ENCODE measurements at regions not wholly inside any gene's neighbourhood (a gene's known extent, or its start where the extent isn't known, plus 50 kb on each side); places are given as distances from the start of the nearest gene placed in this dataset.

- H3K4me1 ChIP-seq (ENCODE audit: control insufficient read depth, insufficient read depth, low read length), result no peaks in the 10 kb centered on the region
- ChIA-PET POLR2A (no interaction called here), CTCF (interaction anchor here (0.6 kb wide), 1 partner anchor 351 kb away, joined by 3 read pairs; no protein-coding TSS in a partner anchor)
- no peaks in the 10 kb centered on the region for H3K36me3 ChIP-seq (ENCODE audit: control insufficient read depth in 2 of 2, insufficient read depth in 1 of 2, low read length in 2 of 2)
- no peaks in the 10 kb centered on the region for H3K9me3 ChIP-seq (ENCODE audit: control insufficient read depth, insufficient read depth, low read depth, low read length)
- no peak overlapping the region for H3K4me3 ChIP-seq (ENCODE audit: low read depth, low read length)
- no peak for TF ChIP-seq TRIM28 (IDR thresholded peaks at IDR 0.05; ENCODE audit: borderline replicate concordance, low read length)
- no peak for TF ChIP-seq ZSCAN5A (tag by site-specific recombination; IDR thresholded peaks at IDR 0.05)
- no peak for TF ChIP-seq ZSCAN16 (tag by site-specific recombination; IDR thresholded peaks at IDR 0.05)
- no peak for TF ChIP-seq ZNF214 (tag by site-specific recombination; IDR thresholded peaks at IDR 0.05; ENCODE audit: borderline replicate concordance)
- TF ChIP-seq ZXDB (tag by site-specific recombination; IDR thresholded peaks at IDR 0.05), result no peak
- no peak for TF ChIP-seq ZBTB1 (tag by site-specific recombination; IDR thresholded peaks at IDR 0.05)
- no peak for TF ChIP-seq ZNF76 (tag by site-specific recombination; IDR thresholded peaks at IDR 0.05; ENCODE audit: borderline replicate concordance, low read depth)
- TF ChIP-seq TSHZ1 (tag by site-specific recombination; IDR thresholded peaks at IDR 0.05; ENCODE audit: borderline replicate concordance), result no peak
- TF ChIP-seq ZNF776 (tag by site-specific recombination; IDR thresholded peaks at IDR 0.05; ENCODE audit: borderline replicate concordance), result no peak
- no peak for TF ChIP-seq ZNF449 (tag by site-specific recombination; IDR thresholded peaks at IDR 0.05)
- TF ChIP-seq ZNF26 (tag by site-specific recombination; IDR thresholded peaks at IDR 0.05), result no peak
- no peak overlapping the region for H3K27ac ChIP-seq (ENCODE audit: extremely low read depth, low read depth, low read length)
Observed at GRCh38 chr10:107434854-107435253, 270.3 kb upstream of the SORCS1 start.

- Histone ChIP-seq H3K27ac (ENCODE audit: extremely low read depth, low read depth, low read length) (no peak overlapping the region), H3K9me3 (ENCODE audit: control insufficient read depth, insufficient read depth, low read depth, low read length) (no peaks in the 10 kb centered on the region), H3K4me1 (ENCODE audit: control insufficient read depth, insufficient read depth, low read length) (no peaks in the 10 kb centered on the region), H3K36me3 (ENCODE audit: control insufficient read depth in 2 of 2, insufficient read depth in 1 of 2, low read length in 2 of 2) (no peaks in the 10 kb centered on the region), H3K4me3 (ENCODE audit: low read depth, low read length) (no peak overlapping the region)
- ChIA-PET CTCF (no interaction called here), POLR2A (no interaction called here)
- TF ChIP-seq ZBTB8A (tag by site-specific recombination; IDR thresholded peaks at IDR 0.05) (no peak), ZNF837 (tag by site-specific recombination; IDR thresholded peaks at IDR 0.05) (no peak), OSR2 (tag by site-specific recombination; IDR thresholded peaks at IDR 0.05) (no peak), ZNF132 (tag by site-specific recombination; IDR thresholded peaks at IDR 0.05; ENCODE audit: borderline replicate concordance) (no peak), TRIM28 (IDR thresholded peaks at IDR 0.05; ENCODE audit: borderline replicate concordance, low read length) (no peak), GLI2 (tag by site-specific recombination; IDR thresholded peaks at IDR 0.05; ENCODE audit: borderline replicate concordance, low read depth) (no peak), ZNF223 (tag by site-specific recombination; IDR thresholded peaks at IDR 0.05) (no peak)
Observed at GRCh38 chr10:107434201-107434600, 269.7 kb upstream of the SORCS1 start.
